NCI-H1417 (cell line): ENCODE measurements at regions not wholly inside any gene's neighbourhood (a gene's known extent, or its start where the extent isn't known, plus 50 kb on each side); places are given as distances from the start of the nearest gene placed in this dataset.
"Not testable (repeated sequence)": the region's sequence is repeated elsewhere in the genome, so short reads cannot be mapped to it uniquely, and the experiment has no call there.

Experiments
- DNase-seq, 3 experiments: peaks; one replicate each; lab custom pipeline; 2025; lab: John Stamatoyannopoulos, UW

- no peak for DNase-seq
These were observed 308.9 kb upstream of the FOXQ1 start for GRCh38 chr6:1002989-1003388.

DNA sequence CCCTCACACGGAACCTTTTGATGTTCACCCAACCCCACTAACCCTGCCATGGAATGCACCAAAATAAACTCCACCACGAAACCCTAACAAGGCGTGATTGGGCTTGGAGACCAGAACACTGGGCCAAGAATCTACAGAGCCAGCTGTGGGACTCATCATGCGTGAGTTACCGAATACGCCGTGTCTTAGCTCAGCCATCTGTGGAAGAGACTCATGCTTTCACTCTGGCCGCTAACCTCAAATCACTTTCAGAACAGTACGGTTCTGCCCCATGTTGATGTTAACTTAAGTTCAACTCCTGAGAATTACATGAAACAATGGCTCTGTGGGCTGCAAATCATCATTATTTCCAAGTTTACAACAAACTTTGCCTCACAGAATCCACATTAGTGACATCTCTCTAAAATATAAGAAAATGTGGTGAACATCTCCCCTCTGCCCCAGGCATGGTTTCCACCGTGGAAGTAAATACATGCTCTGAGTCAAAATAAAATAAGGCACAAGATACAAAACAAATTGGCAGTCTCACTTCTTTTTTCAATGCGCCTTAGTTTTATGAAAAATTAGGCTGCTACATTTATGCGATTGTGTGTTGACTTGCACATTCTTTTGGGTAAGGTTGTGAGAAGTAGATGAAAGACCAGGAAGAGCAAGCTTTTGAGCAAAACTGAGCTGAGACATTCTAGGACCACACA is 308.9 kb upstream of the EXOC2 start:
- DNase-seq: no peak

GRCh38 chr6:999552-999951 is 306.6 kb upstream of the EXOC2 start:
- no peak for DNase-seq

DNA sequence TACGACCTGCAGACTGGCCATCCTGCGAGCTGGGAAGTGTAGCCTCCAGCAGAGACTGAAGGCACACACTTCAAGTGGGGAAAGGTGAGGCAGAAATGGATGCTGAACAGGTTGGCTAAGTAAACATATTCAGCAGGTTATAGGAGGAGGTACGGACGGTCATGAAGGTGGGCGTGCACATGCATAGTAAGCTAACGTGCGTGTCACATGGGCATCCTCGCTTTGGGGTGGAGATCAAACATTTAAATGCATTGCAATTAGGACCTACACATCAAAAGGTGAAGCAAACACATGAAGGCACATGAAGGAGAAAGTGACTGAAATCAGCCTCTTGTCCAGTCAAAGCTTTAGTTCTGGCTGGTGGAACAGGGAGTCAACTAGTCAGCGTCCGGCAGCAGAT is 305.6 kb upstream of the EXOC2 start:
- DNase-seq: no peak

- peak in 1 of 3 experiments; percentile 10 for DNase-seq
These were observed 303.4 kb upstream of the EXOC2 start for GRCh38 chr6:996271-996852.

DNA sequence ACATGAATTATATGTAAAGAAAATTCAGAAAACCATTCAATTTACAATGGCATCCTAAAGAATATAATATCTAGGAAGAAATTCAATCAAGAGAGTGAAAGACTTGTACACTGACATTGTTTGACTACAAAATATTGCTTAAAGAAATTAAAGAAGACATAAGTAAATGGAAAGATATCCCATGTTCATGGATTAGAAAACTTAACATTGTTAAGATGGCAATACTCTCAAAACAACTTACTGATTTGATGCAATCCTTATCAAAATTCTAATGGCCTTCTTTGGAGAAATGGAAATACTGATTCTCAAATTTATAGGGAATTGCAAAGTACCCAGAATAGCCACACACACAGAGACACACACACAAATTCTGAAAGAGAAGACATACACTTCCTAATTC is 298.3 kb upstream of the EXOC2 start:
- DNase-seq: no peak

DNA sequence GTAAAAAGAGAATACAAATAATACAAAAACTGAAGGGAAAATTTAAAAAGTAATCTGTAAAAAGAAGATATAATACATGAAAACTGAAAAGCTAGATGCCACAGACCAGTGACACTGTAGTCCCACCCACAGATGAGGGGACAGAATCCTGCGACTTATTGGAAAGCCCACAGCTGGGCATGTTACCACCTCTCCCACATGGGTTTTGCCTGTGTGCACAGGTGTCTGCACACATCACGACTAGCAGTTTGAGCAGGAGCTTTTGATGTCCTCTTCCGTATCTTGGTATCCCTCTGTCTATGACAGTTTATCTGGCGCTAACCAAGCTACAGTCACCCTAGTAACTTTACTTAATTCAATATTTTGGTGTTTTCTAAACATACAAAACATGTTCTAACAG is 291.1 kb upstream of the EXOC2 start:
- DNase-seq: no peak

DNA sequence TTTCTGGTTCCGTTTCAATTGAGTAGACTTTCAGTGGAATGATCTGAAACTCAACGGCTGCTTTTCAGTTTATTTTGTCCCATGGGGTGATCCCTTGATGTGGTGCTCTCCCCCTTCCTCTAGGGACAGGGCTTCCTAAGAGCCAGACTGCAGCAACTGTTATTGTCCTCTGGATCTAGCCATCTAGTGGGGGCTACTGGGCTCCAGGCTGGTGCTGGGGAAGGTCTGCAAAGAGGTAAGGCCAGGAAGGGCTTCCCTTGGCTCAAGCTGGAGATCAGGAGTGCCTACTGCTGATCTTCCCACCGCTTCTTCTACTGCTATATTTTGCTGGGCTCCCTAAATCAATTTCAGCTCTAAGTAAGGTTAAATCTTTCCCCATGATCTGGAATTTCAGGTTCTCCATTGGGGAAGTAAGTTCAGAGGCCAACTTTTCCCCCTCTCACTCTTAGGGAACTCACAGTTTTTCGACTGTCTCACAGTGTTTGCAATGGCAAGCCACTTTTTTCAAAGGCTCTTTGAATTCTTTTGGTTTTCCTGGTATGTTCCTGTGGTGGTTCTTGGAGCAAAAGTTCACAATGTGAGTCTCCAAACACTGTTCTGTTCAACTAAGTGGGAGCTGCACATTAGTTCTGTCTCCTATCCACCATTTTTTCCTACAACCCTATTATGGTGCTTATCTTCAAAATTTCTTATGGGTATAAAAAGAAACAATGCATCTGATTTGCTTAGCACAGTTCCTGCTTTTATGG is 286.2 kb upstream of the EXOC2 start:
- no peak for DNase-seq

DNA sequence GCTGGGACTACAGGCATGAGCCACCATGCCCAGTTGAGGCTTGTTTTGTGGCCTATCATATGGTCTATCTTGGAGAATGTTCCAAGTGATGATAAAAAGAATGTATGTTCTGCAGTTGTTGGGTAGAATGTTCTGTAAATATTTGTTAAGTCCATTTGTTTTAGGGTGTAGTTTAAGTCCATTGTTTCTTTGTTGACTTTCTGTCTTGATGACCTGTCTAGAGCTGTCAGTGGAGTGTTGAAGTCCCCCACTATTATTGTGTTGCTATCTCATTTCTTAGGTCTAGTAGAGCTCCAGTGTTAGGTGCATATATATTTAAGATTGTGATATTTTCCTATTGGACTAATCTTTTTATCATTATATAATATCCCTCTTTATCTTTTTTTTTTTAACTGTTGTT is 284.3 kb upstream of the EXOC2 start:
- DNase-seq: not testable (repeated sequence)

- no peak for DNase-seq
These were observed 279.2 kb upstream of the EXOC2 start for GRCh38 chr6:971981-972640.

DNA sequence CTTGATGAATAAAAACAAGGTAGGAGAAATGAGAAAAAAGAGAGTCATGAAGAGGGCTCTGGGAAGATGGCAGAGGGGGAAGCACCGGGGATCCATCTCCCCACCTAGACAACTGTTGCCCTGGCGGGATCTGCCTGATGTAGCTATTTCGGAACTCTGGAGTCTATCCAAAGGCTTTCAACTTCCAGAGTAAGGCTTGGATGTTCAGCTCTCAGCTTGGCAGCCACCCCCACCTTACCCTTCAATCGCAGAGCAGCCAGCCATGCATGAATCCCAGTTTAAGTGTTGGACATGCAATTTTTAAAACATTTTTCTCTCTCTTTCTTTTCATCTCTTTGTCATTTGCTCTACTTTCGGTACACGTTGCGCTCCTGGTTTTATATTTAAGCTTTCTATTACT is 275.9 kb upstream of the EXOC2 start:
- DNase-seq: no peak

GRCh38 chr6:967701-968100 is 274.8 kb upstream of the EXOC2 start:
- DNase-seq: no peak

GRCh38 chr6:965343-965742 is 272.4 kb upstream of the EXOC2 start:
- no peak for DNase-seq

DNA sequence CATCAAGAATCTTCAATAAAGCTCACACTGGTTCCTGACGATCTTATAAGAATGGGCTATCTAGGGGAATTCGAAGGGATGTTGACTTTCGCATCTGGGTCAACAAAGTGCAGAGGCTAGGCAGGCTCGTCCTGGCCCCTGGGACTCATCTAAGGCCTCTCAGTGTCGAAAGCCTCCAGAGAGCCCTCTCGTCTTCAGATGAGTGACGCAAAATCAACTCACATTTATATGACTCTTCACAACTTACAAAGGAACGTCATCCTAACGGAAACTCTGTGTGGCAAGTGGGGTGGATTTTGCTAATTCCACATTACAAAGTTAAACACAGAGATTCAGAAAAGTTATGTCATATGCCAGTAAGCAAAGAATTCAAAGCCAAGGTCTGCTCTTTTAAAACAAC is 270.5 kb upstream of the EXOC2 start:
- no peak for DNase-seq

DNA sequence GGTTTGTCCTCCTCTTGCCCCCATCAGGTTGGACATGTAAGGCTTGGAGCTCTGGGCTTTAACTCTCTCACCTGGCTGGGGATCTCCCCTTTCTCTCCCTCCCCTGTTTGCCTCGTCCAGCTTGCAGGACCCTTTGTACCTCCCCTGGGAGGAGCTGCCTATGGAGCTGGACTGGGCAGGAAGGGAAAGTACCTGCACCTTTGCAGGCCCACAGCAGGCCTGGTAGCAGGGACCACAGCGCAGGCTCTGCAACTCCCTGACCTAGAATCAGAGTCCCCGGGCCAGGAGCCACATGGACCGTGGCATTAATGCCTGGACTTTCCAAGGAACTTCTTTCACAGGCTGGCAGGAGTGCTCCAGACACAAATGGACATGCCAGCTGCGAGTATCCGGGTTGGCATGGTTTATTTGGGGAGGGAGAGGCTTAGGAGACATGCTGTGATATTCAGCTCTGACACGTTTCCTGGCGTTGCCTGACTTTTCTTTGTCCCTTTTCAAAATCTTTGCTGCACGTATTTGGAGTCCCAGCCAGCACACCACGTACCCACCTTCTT is 268.5 kb upstream of the EXOC2 start:
- DNase-seq: no peak

GRCh38 chr6:960356-960755 is 267.4 kb upstream of the EXOC2 start:
- DNase-seq: no peak

DNA sequence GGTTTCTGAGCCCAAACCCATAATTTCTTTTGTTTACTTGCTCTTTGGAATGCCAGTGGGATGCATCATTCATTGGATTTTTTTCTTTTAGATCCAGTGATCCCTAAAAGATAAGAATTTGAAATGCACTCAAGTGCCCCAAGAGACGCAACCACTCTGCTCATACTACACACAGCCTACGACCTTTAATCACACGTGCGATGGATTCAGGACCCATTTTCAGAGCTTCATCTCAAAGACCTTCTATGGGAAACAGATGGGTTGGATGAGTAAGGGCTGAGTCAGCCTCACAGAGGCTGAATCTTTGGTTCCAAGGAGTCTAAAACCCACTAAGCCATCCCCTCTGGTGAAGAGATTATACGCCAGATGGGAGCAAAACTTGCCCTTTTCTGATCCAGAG is 265.5 kb upstream of the EXOC2 start:
- no peak for DNase-seq

- no peak for DNase-seq
These were observed 258.7 kb upstream of the EXOC2 start for GRCh38 chr6:951399-952181.

- no peak for DNase-seq
These were observed 254.4 kb upstream of the EXOC2 start for GRCh38 chr6:947235-947934.

GRCh38 chr6:946546-946945 is 253.6 kb upstream of the EXOC2 start:
- DNase-seq: no peak
